Immature natural killer cell (primary cell): ENCODE measurements at regions not wholly inside any gene's neighbourhood (a gene's known extent, or its start where the extent isn't known, plus 50 kb on each side); places are given as distances from the start of the nearest gene placed in this dataset.
"Not testable (repeated sequence)": the region's sequence is repeated elsewhere in the genome, so short reads cannot be mapped to it uniquely, and the experiment has no call there.

Experiments
- DNase-seq, 3 donors: peaks; one replicate each; pipeline ENCODE4 v3.0.0; 2022; ENCODE audit warnings: mixed read lengths in 1 of 3
- H3K27ac Mint-ChIP-seq, 6 donors: one replicate each; pipeline ENCODE4 v1.8.0; 2020; ENCODE audit warnings: mixed read lengths in 6 of 6, mild to moderate bottlenecking in 5 of 6, inconsistent platforms in 4 of 6, moderate library complexity in 3 of 6
- H3K27me3 Mint-ChIP-seq, 3 donors: one replicate each; pipeline ENCODE4 v1.8.0; 2020 to 2021; ENCODE audit warnings: low read depth in 3 of 3, mild to moderate bottlenecking in 3 of 3, mixed read lengths in 3 of 3, moderate library complexity in 3 of 3, inconsistent platforms in 1 of 3
- H3K36me3 Mint-ChIP-seq, 3 donors: one replicate each; pipeline ENCODE4 v1.8.0; 2020; ENCODE audit warnings: mixed read lengths in 3 of 3, inconsistent platforms in 2 of 3, mild to moderate bottlenecking in 2 of 3
- H3K4me1 Mint-ChIP-seq, 2 donors: one replicate each; pipeline ENCODE4 v1.8.0; 2020; ENCODE audit warnings: inconsistent platforms in 2 of 2, mild to moderate bottlenecking in 2 of 2, mixed read lengths in 2 of 2, moderate library complexity in 1 of 2
- H3K4me3 Mint-ChIP-seq, 5 donors: one replicate each; pipeline ENCODE4 v1.8.0; 2020; ENCODE audit warnings: mild to moderate bottlenecking in 5 of 5, mixed read lengths in 5 of 5, inconsistent platforms in 3 of 5, moderate library complexity in 3 of 5
- H3K9me3 Mint-ChIP-seq, 6 donors: one replicate each; pipeline ENCODE4 v1.8.0; 2020; ENCODE audit warnings: mild to moderate bottlenecking in 6 of 6, mixed read lengths in 6 of 6, inconsistent platforms in 4 of 6, moderate library complexity in 3 of 6

- Mint-ChIP-seq H3K9me3 (peaks cover 0 to 4% (median 0%) of the 10 kb centered on the region in 6 donors), H3K27ac (no peak overlapping the region), H3K27me3 (peaks cover 0 to 4% (median 3%) of the 10 kb centered on the region in 3 donors), H3K36me3 (no peaks in the 10 kb centered on the region), H3K4me1 (no peaks in the 10 kb centered on the region), H3K4me3 (no peak overlapping the region)
- no peak for DNase-seq
These were observed 98.5 kb upstream of the HS3ST4 start for GRCh38 chr16:25593260-25593659.

DNA sequence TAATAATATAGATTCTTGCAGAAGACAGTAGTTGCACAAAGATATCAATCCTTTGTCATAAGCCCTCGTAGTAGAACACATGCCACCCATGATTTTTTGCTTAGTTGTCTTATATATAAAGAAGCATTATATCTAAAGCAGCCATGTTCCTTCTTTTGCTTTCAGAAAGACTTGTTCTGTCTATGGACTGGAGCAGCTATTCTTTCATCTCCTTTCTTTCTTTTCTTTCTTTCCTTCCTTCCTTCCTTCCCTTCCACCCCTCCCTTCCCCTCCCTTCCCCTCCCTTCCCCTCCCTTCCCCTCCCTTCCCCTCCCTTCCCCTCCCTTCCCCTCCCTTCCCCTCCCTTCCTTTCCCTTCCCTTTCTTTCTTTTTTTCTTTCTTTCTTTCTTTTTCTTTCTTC, 104.0 kb upstream of the HS3ST4 start:
- no peak for DNase-seq
- Mint-ChIP-seq H3K4me3 (no peak overlapping the region), H3K36me3 (no peaks in the 10 kb centered on the region), H3K27me3 (peaks cover 0 to 7% (median 3%) of the 10 kb centered on the region in 3 donors), H3K27ac (no peak overlapping the region), H3K9me3 (no peaks in the 10 kb centered on the region), H3K4me1 (no peaks in the 10 kb centered on the region)

DNA sequence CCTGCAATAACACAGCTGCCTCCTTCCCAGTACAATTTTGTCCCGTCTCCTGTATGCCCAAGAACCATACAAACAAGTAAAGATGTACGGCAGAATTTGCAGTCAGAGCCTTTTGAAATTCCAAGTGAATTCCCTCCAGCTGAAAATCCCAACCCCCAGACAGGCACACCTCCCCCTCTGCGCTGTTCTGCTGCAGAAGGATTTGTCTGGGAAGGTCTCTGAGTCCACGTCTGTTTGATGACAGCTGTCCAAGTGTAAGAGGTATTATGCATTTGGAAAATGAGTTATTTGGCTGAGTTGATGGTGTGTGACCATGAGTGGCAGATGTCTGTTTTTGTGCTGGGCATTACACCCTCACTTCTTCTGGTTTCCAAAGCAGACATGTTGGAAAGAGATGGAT, 104.9 kb upstream of the HS3ST4 start:
- Mint-ChIP-seq H3K27me3 (peaks cover 0 to 7% (median 3%) of the 10 kb centered on the region in 3 donors), H3K4me3 (no peak overlapping the region), H3K4me1 (no peaks in the 10 kb centered on the region), H3K27ac (no peak overlapping the region), H3K36me3 (no peaks in the 10 kb centered on the region), H3K9me3 (no peaks in the 10 kb centered on the region)
- DNase-seq: no peak

DNA sequence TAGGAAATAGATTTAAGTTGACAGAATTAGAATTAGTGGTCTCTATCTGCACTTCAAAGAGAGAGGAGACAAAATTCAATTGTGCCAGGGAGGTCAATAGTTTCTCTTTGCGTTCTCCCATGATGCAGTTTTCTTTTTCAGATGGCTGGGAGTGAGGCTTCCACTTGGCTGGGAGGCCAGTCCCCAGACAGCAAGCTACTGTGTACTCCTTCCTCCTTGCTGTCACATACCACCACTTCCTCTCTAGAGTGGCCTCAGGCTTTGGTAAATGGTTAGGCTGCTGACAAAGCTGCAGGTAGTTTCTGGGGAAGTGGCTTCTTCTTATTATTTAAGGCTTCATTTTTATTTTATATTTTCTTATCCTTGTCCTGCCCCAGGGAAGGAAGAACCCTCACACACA, 106.2 kb upstream of the HS3ST4 start:
- Mint-ChIP-seq H3K36me3 (no peaks in the 10 kb centered on the region), H3K4me1 (no peaks in the 10 kb centered on the region), H3K27me3 (peaks cover 0 to 7% (median 3%) of the 10 kb centered on the region in 3 donors), H3K4me3 (no peak overlapping the region), H3K9me3 (no peaks in the 10 kb centered on the region), H3K27ac (no peak overlapping the region)
- DNase-seq: no peak

- Mint-ChIP-seq H3K27me3 (peaks cover 0 to 9% (median 3%) of the 10 kb centered on the region in 3 donors), H3K9me3 (peaks cover 0 to 2% (median 0%) of the 10 kb centered on the region in 6 donors), H3K36me3 (no peaks in the 10 kb centered on the region), H3K27ac (no peak overlapping the region), H3K4me1 (no peaks in the 10 kb centered on the region), H3K4me3 (no peak overlapping the region)
- no peak for DNase-seq
These were observed 111.7 kb upstream of the HS3ST4 start for GRCh38 chr16:25580041-25580440.

DNA sequence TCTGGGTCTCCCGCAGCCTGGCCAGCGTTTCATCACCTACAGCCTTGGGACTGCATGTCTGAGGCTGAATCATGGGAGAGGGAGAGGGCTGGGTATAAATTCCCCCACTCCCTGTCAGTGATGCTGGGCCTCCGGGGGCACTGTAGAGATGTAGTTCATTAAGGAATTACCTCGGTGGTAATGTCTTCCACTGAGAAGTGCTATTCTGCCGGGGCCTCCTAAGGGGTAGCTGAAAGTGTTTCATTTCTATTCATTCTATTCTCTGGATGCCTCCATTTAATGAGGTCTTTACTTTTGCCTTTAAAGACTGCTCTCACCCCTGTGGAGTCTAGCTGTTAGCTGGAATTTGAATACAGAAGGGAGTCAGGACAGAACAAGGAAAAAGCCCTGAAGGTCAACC, 116.4 kb upstream of the HS3ST4 start:
- Mint-ChIP-seq H3K36me3 (no peaks in the 10 kb centered on the region), H3K4me3 (no peak overlapping the region), H3K4me1 (no peaks in the 10 kb centered on the region), H3K27ac (no peak overlapping the region), H3K9me3 (peaks cover 0 to 4% (median 0%) of the 10 kb centered on the region in 6 donors), H3K27me3 (peaks cover 0 to 3% (median 2%) of the 10 kb centered on the region in 3 donors)
- DNase-seq: no peak

DNA sequence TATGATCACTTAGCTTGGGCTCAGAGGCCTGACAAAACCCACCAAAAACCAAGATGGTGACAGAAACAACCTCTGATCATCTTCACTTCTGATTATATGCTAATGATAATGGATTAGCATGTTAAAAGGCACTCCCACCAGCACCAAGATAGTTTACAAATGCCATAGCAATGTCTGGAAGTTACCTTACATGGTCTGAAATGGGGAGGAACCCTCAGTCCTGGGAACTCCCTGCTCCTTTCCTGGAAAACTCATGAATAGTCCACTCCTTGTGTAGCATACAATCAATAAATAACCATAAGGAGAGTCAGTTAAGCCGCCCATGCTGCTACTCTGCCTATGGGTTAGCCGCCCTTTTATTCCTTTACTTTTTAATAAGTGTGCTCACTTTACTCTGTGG, 120.0 kb upstream of the HS3ST4 start:
- peaks cover 5 to 7% (median 5%) of the 10 kb centered on the region in 3 donors for H3K27me3 Mint-ChIP-seq
- H3K36me3 Mint-ChIP-seq: no peaks in the 10 kb centered on the region
- no peak overlapping the region for H3K27ac Mint-ChIP-seq
- H3K4me3 Mint-ChIP-seq: no peak overlapping the region
- DNase-seq: no peak
- H3K9me3 Mint-ChIP-seq: peaks cover 0 to 2% (median 0%) of the 10 kb centered on the region in 6 donors
- no peaks in the 10 kb centered on the region for H3K4me1 Mint-ChIP-seq

- Mint-ChIP-seq H3K27ac (no peak overlapping the region), H3K36me3 (no peaks in the 10 kb centered on the region), H3K27me3 (peaks cover 3 to 5% (median 4%) of the 10 kb centered on the region in 3 donors), H3K4me1 (no peaks in the 10 kb centered on the region), H3K9me3 (peaks cover 0 to 2% (median 0%) of the 10 kb centered on the region in 6 donors), H3K4me3 (no peak overlapping the region)
- DNase-seq: no peak
These were observed 121.6 kb upstream of the HS3ST4 start for GRCh38 chr16:25570131-25570530.

DNA sequence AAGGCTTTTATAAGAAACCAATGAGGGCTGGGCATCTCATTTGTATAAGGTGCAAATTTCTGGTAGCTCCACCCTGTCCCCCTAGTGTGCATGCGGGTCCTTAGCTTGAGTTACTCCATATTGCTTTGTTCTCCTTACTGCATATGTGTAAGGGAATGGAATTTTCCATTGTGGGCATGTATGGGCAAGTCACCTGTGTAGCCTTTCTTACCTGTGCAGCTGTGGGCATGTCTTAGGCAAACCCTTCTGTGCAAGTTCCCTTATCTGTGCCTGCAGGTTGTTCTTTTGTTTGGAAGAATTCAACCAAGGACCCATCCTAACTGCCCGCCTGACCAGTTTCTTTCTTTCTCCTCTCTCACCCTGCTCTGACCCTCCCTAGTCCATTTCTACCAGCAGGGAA, 122.8 kb upstream of the HS3ST4 start:
- DNase-seq: no peak
- H3K36me3 Mint-ChIP-seq: no peaks in the 10 kb centered on the region
- no peaks in the 10 kb centered on the region for H3K4me1 Mint-ChIP-seq
- no peak overlapping the region for H3K27ac Mint-ChIP-seq
- peaks cover 0 to 1% (median 0%) of the 10 kb centered on the region in 6 donors for H3K9me3 Mint-ChIP-seq
- H3K27me3 Mint-ChIP-seq: peaks cover 3 to 5% (median 5%) of the 10 kb centered on the region in 3 donors
- no peak overlapping the region for H3K4me3 Mint-ChIP-seq

- H3K9me3 Mint-ChIP-seq: peaks cover 0 to 1% (median 0%) of the 10 kb centered on the region in 6 donors
- no peaks in the 10 kb centered on the region for H3K36me3 Mint-ChIP-seq
- no peak overlapping the region for H3K4me3 Mint-ChIP-seq
- H3K27me3 Mint-ChIP-seq: peaks cover 3 to 5% (median 5%) of the 10 kb centered on the region in 3 donors
- DNase-seq: no peak
- H3K27ac Mint-ChIP-seq: no peak overlapping the region
- no peaks in the 10 kb centered on the region for H3K4me1 Mint-ChIP-seq
These were observed 125.6 kb upstream of the HS3ST4 start for GRCh38 chr16:25566183-25566582.

GRCh38 chr16:25563700-25564099, 128.1 kb upstream of the HS3ST4 start:
- Mint-ChIP-seq H3K36me3 (no peaks in the 10 kb centered on the region), H3K27ac (no peak overlapping the region), H3K9me3 (peaks cover 0 to 5% (median under 1%) of the 10 kb centered on the region in 6 donors), H3K27me3 (peaks cover 0 to 4% (median 1%) of the 10 kb centered on the region in 3 donors), H3K4me1 (no peaks in the 10 kb centered on the region), H3K4me3 (no peak overlapping the region)
- no peak for DNase-seq

GRCh38 chr16:25561723-25562122, 130.0 kb upstream of the HS3ST4 start:
- H3K36me3 Mint-ChIP-seq, DNase-seq, H3K4me3 Mint-ChIP-seq, H3K4me1 Mint-ChIP-seq, H3K27me3 Mint-ChIP-seq, H3K9me3 Mint-ChIP-seq, H3K27ac Mint-ChIP-seq: not testable (repeated sequence)

DNA sequence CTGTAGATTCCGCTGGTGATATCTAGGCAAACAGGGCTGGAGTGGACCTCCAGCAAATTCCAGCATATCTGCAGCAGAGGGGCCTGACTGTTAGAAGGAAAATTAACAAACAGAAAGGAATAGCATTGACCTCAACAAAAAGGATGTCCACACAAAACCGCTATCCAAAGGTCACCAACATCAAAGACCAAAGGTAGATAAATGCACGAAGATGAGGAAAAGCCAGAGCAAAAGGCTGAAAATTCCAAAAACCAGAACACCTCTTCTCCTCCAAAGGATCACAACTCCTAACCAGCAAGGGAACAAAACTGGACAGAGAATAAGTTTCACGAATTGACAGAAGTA, 134.8 kb upstream of the HS3ST4 start:
- not testable (repeated sequence) for H3K27ac Mint-ChIP-seq, H3K27me3 Mint-ChIP-seq, H3K4me1 Mint-ChIP-seq, H3K4me3 Mint-ChIP-seq, H3K36me3 Mint-ChIP-seq, H3K9me3 Mint-ChIP-seq, DNase-seq

- not testable (repeated sequence) for H3K4me3 Mint-ChIP-seq, DNase-seq, H3K27ac Mint-ChIP-seq, H3K9me3 Mint-ChIP-seq, H3K27me3 Mint-ChIP-seq, H3K36me3 Mint-ChIP-seq, H3K4me1 Mint-ChIP-seq
These were observed 135.3 kb upstream of the HS3ST4 start for GRCh38 chr16:25556289-25556967.
